ENCODE measurements at regions not wholly inside any gene's neighbourhood (a gene's known extent, or its start where the extent isn't known, plus 50 kb on each side); places are given as distances from the start of the nearest gene placed in this dataset.

GRCh38 chr16:35631261-35631945, 2172.0 kb downstream of the TP53TG3F start:
- no peak overlapping the region for H3K27ac ChIP-seq (ENCODE audit: extremely low read depth, low read depth, low read length)
- H3K4me1 ChIP-seq (ENCODE audit: control insufficient read depth, insufficient read depth, low read length), result no peaks in the 10 kb centered on the region
- CTCF ChIA-PET, result interaction anchor here (0.7 kb wide), 1 partner anchor 222 kb away, joined by 4 read pairs; no protein-coding TSS in a partner anchor
- H3K36me3 ChIP-seq (ENCODE audit: control insufficient read depth in 2 of 2, insufficient read depth in 1 of 2, low read length in 2 of 2), result no peaks in the 10 kb centered on the region
- no peak for TF ChIP-seq ZNF121 (tag by site-specific recombination; IDR thresholded peaks at IDR 0.05)
- no peak for TF ChIP-seq ZBTB26 (tag by site-specific recombination; optimal IDR thresholded peaks at IDR 0.05)
- no peak for TF ChIP-seq KLF10 (tag by site-specific recombination; IDR thresholded peaks at IDR 0.05)
- no peak for TF ChIP-seq ZNF510 (tag by site-specific recombination; IDR thresholded peaks at IDR 0.05; ENCODE audit: insufficient replicate concordance)
- TF ChIP-seq ZNF785 (tag by site-specific recombination; IDR thresholded peaks at IDR 0.05), result no peak
- TF ChIP-seq ZNF391 (tag by site-specific recombination; IDR thresholded peaks at IDR 0.05; ENCODE audit: borderline replicate concordance, low read depth), result no peak
- no peak for TF ChIP-seq ZNF404 (tag by site-specific recombination; IDR thresholded peaks at IDR 0.05)
- TF ChIP-seq ZFP37 (tag by site-specific recombination; IDR thresholded peaks at IDR 0.05), result no peak
- TF ChIP-seq ZEB2 (tag by site-specific recombination; IDR thresholded peaks at IDR 0.05), result no peak
- TF ChIP-seq ZNF621 (tag by site-specific recombination; IDR thresholded peaks at IDR 0.05), result no peak
- no peak for TF ChIP-seq ZNF416 (tag by site-specific recombination; IDR thresholded peaks at IDR 0.05)
- POLR2A ChIA-PET, result no interaction called here
- no peak overlapping the region for H3K4me3 ChIP-seq (ENCODE audit: low read depth, low read length)
- H3K9me3 ChIP-seq (ENCODE audit: control insufficient read depth, insufficient read depth, low read depth, low read length), result no peaks in the 10 kb centered on the region

- no peak overlapping the region for H3K27ac ChIP-seq (ENCODE audit: extremely low read depth, low read depth, low read length)
- ChIA-PET CTCF (no interaction called here), POLR2A (no interaction called here)
- no peaks in the 10 kb centered on the region for H3K4me1 ChIP-seq (ENCODE audit: control insufficient read depth, insufficient read depth, low read length)
- H3K36me3 ChIP-seq (ENCODE audit: control insufficient read depth in 2 of 2, insufficient read depth in 1 of 2, low read length in 2 of 2), result no peaks in the 10 kb centered on the region
- H3K9me3 ChIP-seq (ENCODE audit: control insufficient read depth, insufficient read depth, low read depth, low read length), result no peaks in the 10 kb centered on the region
- no peak overlapping the region for H3K4me3 ChIP-seq (ENCODE audit: low read depth, low read length)
- TF ChIP-seq ZNF140 (tag by site-specific recombination; IDR thresholded peaks at IDR 0.05) (no peak), SP3 (tag by site-specific recombination; IDR thresholded peaks at IDR 0.05) (no peak), ZNF48 (tag by site-specific recombination; IDR thresholded peaks at IDR 0.05) (no peak), ZNF19 (tag by site-specific recombination; IDR thresholded peaks at IDR 0.05; ENCODE audit: low read depth) (no peak), GLIS1 (tag by site-specific recombination; IDR thresholded peaks at IDR 0.05) (no peak), ZNF416 (tag by site-specific recombination; IDR thresholded peaks at IDR 0.05) (no peak), ZNF174 (tag by site-specific recombination; IDR thresholded peaks at IDR 0.05) (no peak), ZBTB44 (tag by site-specific recombination; IDR thresholded peaks at IDR 0.05) (no peak), ZNF23 (tag by site-specific recombination; IDR thresholded peaks at IDR 0.05; ENCODE audit: borderline replicate concordance) (no peak), ZNF155 (tag by site-specific recombination; IDR thresholded peaks at IDR 0.05) (no peak), ZNF660 (tag by site-specific recombination; IDR thresholded peaks at IDR 0.05) (no peak), PRDM2 (tag by site-specific recombination; IDR thresholded peaks at IDR 0.05; ENCODE audit: borderline replicate concordance) (no peak), ZNF239 (tag by site-specific recombination; IDR thresholded peaks at IDR 0.05) (no peak), ZNF645 (tag by site-specific recombination; IDR thresholded peaks at IDR 0.05) (no peak), ZNF202 (tag by site-specific recombination; IDR thresholded peaks at IDR 0.05; ENCODE audit: borderline replicate concordance) (no peak)
Observed at GRCh38 chr16:35636480-35637230, 2177.2 kb downstream of the TP53TG3F start.
